ENCODE measurements at regions not wholly inside any gene's neighbourhood (a gene's known extent, or its start where the extent isn't known, plus 50 kb on each side); places are given as distances from the start of the nearest gene placed in this dataset.

GRCh38 chr2:204074456-204074855 lies 137.9 kb downstream of the ICOS start:
- Histone ChIP-seq H3K4me2 (ENCODE audit: low read depth, low read length, poor library complexity, severe bottlenecking) (no peak overlapping the region), H3K27ac (ENCODE audit: low read depth, low read length) (no peak overlapping the region), H3K9me3 (ENCODE audit: insufficient read depth, low read length) (no peaks in the 10 kb centered on the region), H3K4me3 (ENCODE audit: insufficient read depth, low read length, poor library complexity, severe bottlenecking) (no peak overlapping the region), H3K36me3 (ENCODE audit: low read length) (no peaks in the 10 kb centered on the region), H2AFZ (ENCODE audit: low read depth, low read length, severe bottlenecking) (no peak overlapping the region), H3K9me2 (replicated peaks; ENCODE audit: insufficient read depth, low read length) (no peaks in the 10 kb centered on the region), H3F3A (ENCODE audit: insufficient read depth) (no peaks in the 10 kb centered on the region), H3K79me2 (ENCODE audit: insufficient read depth, low read length) (no peaks in the 10 kb centered on the region), H3K27me3 (ENCODE audit: low read length) (no peaks in the 10 kb centered on the region), H3K9ac (ENCODE audit: low read length) (no peak overlapping the region), H4K20me1 (ENCODE audit: low read depth, low read length) (no peaks in the 10 kb centered on the region)
- TF ChIP-seq CTCF (IDR thresholded peaks at IDR 0.05; ENCODE audit: insufficient read depth, low read length, poor library complexity, severe bottlenecking) (no peak), EZH2phosphoT487 (conservative IDR thresholded peaks at IDR 0.05; ENCODE audit: low read length) (no peak)

GRCh38 chr2:204078003-204078698 lies 141.6 kb downstream of the ICOS start:
- no peak overlapping the region for H3K27ac ChIP-seq (ENCODE audit: low read depth, low read length)
- H3K9ac ChIP-seq (ENCODE audit: low read length), result no peak overlapping the region
- no peaks in the 10 kb centered on the region for H3K27me3 ChIP-seq (ENCODE audit: low read length)
- H3K79me2 ChIP-seq (ENCODE audit: insufficient read depth, low read length), result no peaks in the 10 kb centered on the region
- no peaks in the 10 kb centered on the region for H3K36me3 ChIP-seq (ENCODE audit: low read length)
- H3F3A ChIP-seq (ENCODE audit: insufficient read depth), result no peaks in the 10 kb centered on the region
- TF ChIP-seq CTCF (IDR thresholded peaks at IDR 0.05; ENCODE audit: insufficient read depth, low read length, poor library complexity, severe bottlenecking) (no peak), EZH2phosphoT487 (conservative IDR thresholded peaks at IDR 0.05; ENCODE audit: low read length) (no peak)
- no peak overlapping the region for H3K4me2 ChIP-seq (ENCODE audit: low read depth, low read length, poor library complexity, severe bottlenecking)
- H3K9me2 ChIP-seq (replicated peaks; ENCODE audit: insufficient read depth, low read length), result no peaks in the 10 kb centered on the region
- H2AFZ ChIP-seq (ENCODE audit: low read depth, low read length, severe bottlenecking), result no peak overlapping the region
- H4K20me1 ChIP-seq (ENCODE audit: low read depth, low read length), result no peaks in the 10 kb centered on the region
- no peaks in the 10 kb centered on the region for H3K9me3 ChIP-seq (ENCODE audit: insufficient read depth, low read length)
- no peak overlapping the region for H3K4me3 ChIP-seq (ENCODE audit: insufficient read depth, low read length, poor library complexity, severe bottlenecking)

- no peaks in the 10 kb centered on the region for H3K9me3 ChIP-seq (ENCODE audit: insufficient read depth, low read length)
Measured at GRCh38 chr2:204081487-204082425, 145.2 kb downstream of the ICOS start.

More at GRCh38 chr2:204081487-204082425, 145.2 kb downstream of the ICOS start:
- Histone ChIP-seq H3K9ac (ENCODE audit: low read length) (no peak overlapping the region), H4K20me1 (ENCODE audit: low read depth, low read length) (no peaks in the 10 kb centered on the region), H3K36me3 (ENCODE audit: low read length) (no peaks in the 10 kb centered on the region), H3F3A (ENCODE audit: insufficient read depth) (no peaks in the 10 kb centered on the region), H2AFZ (ENCODE audit: low read depth, low read length, severe bottlenecking) (no peak overlapping the region), H3K9me2 (replicated peaks; ENCODE audit: insufficient read depth, low read length) (no peaks in the 10 kb centered on the region), H3K4me2 (ENCODE audit: low read depth, low read length, poor library complexity, severe bottlenecking) (no peak overlapping the region), H3K4me3 (ENCODE audit: insufficient read depth, low read length, poor library complexity, severe bottlenecking) (no peak overlapping the region), H3K27ac (ENCODE audit: low read depth, low read length) (no peak overlapping the region), H3K79me2 (ENCODE audit: insufficient read depth, low read length) (no peaks in the 10 kb centered on the region), H3K27me3 (ENCODE audit: low read length) (no peaks in the 10 kb centered on the region)
- TF ChIP-seq EZH2phosphoT487 (conservative IDR thresholded peaks at IDR 0.05; ENCODE audit: low read length), result no peak
- no peak for TF ChIP-seq CTCF (IDR thresholded peaks at IDR 0.05; ENCODE audit: insufficient read depth, low read length, poor library complexity, severe bottlenecking)
